ENCODE measurements at regions not wholly inside any gene's neighbourhood (a gene's known extent, or its start where the extent isn't known, plus 50 kb on each side); places are given as distances from the start of the nearest gene placed in this dataset.
A peak's percentile ranks its signal among the peaks of the same experiment; 100 is the strongest.
"Not testable (repeated sequence)": the region's sequence is repeated elsewhere in the genome, so short reads cannot be mapped to it uniquely, and the experiment has no call there.

GRCh38 chr18:961644-962355, 57.1 kb downstream of the ADCYAP1 start:
- peak; percentile 12 for DNase-seq

GRCh38 chr18:963276-963675, 58.6 kb downstream of the ADCYAP1 start:
- no peak for DNase-seq

- DNase-seq, result no peak
Measured at GRCh38 chr18:965921-966758, 61.5 kb downstream of the ADCYAP1 start.

- DNase-seq, result no peak
Measured at GRCh38 chr18:966759-967576, 62.3 kb downstream of the ADCYAP1 start.

GRCh38 chr18:968910-969309, 64.2 kb downstream of the ADCYAP1 start:
- not testable (repeated sequence) for DNase-seq

- not testable (repeated sequence) for DNase-seq
Measured at GRCh38 chr18:969311-969710, 64.6 kb downstream of the ADCYAP1 start.

GRCh38 chr18:974606-975005, 69.9 kb downstream of the ADCYAP1 start:
- DNase-seq, result not testable (repeated sequence)

GRCh38 chr18:976393-977128, 71.9 kb downstream of the ADCYAP1 start:
- not testable (repeated sequence) for DNase-seq

- DNase-seq, result not testable (repeated sequence)
Measured at GRCh38 chr18:977327-977726, 72.7 kb downstream of the ADCYAP1 start.

- DNase-seq, result not testable (repeated sequence)
Measured at GRCh38 chr18:977732-978131, 73.1 kb downstream of the ADCYAP1 start.

GRCh38 chr18:980586-980985, 75.9 kb downstream of the ADCYAP1 start:
- no peak for DNase-seq

- DNase-seq, result no peak
Measured at GRCh38 chr18:984004-984403, 79.3 kb downstream of the ADCYAP1 start.

GRCh38 chr18:985212-985661, 80.6 kb downstream of the ADCYAP1 start:
- peak; percentile 70 for DNase-seq

- peak; percentile 51 for DNase-seq
Measured at GRCh38 chr18:986051-986450, 81.4 kb downstream of the ADCYAP1 start.

- no peak for DNase-seq
Measured at GRCh38 chr18:986552-986951, 81.9 kb downstream of the ADCYAP1 start.

GRCh38 chr18:987325-988186, 82.9 kb downstream of the ADCYAP1 start:
- no peak for DNase-seq

GRCh38 chr18:989425-989824, 84.8 kb downstream of the ADCYAP1 start:
- no peak for DNase-seq

GRCh38 chr18:990197-990596, 85.5 kb downstream of the ADCYAP1 start:
- no peak for DNase-seq

- DNase-seq, result no peak
Measured at GRCh38 chr18:991441-991840, 86.8 kb downstream of the ADCYAP1 start.

- DNase-seq, result no peak
Measured at GRCh38 chr18:993560-993959, 88.9 kb downstream of the ADCYAP1 start.

GRCh38 chr18:995629-996028, 91.0 kb downstream of the ADCYAP1 start:
- DNase-seq, result no peak

All from NCI-H1092 (cell line).